Kidney capillary endothelial cell (primary cell): ENCODE measurements at regions not wholly inside any gene's neighbourhood (a gene's known extent, or its start where the extent isn't known, plus 50 kb on each side); places are given as distances from the start of the nearest gene placed in this dataset.

Source experiments
- DNase-seq: peaks from one replicate; pipeline ENCODE4 v3.0.0-alpha.2; 2018; ENCODE audit warnings: low spot score

DNA sequence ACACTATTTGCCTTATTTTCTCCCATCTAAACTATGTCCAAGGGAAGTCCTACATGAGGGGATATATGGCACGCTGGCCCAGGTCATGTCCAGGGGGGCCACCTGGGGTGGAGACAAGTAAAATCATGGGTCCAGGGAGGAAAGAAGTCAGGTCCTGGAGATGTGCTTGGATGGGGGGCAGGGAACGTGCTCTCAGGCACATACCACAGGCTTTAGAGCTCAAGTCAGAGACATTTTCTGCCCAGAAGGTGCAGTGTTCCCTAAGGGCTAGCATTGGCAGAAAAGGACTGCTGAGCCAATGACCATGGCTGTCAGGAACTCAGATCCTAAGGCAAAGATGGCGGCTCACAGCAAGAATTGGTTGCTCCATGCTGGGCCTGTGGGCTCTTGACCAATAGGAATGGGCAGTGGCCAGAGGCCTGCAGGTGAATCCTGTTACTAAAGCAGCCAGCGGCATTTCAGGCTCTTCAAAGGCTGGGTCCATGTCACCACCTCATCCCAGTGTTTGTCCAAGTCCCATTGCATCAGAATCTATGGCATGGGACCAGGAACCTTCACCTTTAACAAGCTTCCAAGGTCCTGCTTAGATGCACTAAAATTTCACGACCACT lies 175.0 kb downstream of the RPLP1 start:
- no peak for DNase-seq

DNA sequence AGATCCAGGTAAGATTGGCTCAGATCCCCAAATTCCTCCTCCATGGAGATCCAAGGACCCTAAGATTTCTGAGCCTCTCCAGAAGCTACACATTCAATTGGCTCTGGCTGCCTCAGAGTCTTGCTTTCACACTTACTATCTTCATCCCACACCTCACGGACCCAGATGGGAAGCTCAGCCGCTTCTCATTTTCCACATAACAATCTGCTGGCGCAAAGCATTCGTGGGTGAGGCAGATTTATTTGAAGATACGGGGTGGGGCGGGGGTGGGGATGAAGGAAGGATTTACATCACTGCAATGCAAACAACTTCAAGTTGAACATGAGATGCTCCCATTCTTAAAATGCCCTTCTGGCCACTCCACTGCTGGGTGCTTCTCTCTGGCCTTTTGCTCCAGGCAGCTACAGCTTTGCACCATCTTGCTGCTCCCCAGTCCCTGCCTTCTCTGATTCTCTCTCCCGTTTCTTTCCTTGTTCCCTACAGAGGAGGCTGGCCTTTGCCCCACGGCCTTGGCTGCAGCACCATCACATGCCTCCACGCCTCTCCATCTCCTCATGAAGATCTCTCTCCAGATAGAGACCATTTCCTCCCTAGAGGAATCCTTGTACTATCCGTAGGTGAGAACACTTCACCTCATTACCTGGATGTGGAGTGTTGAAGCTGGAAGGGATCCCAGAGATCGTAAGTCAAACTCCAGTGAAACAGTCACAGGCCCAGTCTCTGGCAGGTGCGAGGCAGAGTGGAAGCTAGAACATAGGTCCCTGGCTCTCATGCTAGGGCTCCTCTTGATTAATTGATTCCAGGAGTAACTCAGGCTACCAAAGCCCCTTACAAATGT lies 175.9 kb downstream of the RPLP1 start:
- no peak for DNase-seq

DNA sequence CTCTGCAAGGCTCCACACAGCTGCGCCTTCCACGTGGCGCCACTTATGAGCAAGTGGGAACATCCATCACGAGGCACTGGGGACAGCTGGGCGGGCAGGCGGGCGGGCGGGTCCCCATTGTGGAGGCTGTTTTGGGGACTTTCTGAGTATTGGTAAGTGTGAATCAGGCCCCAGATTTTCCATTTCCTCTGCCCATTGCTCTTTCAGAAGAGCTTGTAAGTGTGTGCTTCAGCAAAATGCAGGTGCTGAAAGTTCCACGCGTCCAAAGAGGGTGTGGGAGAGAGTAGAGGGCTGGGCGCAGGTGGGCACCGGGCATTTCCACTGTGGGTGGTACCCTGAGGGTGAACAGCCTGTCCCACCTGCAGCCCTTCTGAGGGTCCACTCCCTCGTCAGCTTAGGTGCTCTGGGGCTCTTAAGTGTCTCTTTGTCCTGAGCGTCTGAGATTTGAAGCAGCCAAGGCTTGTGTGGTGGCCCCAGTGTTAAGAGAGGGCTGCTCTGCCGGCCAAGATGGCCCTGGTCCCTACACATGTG lies 177.1 kb downstream of the RPLP1 start:
- DNase-seq, result no peak

DNA sequence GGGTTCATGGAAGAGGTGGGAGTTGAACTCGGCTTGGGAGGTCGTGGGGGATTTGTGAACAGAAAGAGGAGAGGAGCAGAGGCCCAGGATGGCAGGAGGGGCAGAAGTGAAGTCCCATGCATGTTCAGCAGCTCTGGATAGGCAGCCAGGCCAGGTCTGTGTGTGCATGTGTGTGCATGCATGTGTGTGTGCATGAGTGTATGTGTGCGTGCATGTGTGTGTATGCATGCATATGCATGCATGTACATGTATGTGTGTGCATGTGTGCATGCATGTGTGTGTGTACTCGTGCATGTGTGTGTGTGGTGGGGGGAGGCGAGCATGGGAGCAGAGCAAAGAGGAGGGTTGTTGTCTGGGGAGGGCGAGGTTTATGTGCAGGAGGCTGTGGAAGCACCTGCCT lies 178.4 kb downstream of the RPLP1 start:
- DNase-seq, result no peak

DNA sequence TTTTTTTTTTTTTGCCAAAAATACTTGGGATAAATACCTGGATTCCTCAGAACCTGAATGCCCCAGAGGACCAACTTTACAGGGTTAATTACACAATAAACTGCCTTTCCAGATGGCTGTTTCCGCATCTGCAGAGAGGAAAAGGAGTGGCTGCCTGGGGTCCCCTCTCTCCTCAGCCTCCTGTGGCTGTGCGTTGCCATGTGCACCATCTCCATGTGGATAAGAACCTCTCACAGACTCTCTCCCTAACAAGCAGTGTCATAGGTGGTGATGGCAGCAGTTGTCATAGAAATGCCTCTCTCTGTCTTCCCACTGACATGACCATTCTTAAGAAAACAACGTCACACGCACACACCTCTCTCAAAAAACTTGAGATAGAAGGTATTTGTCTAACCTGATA lies 179.4 kb downstream of the RPLP1 start:
- no peak for DNase-seq

DNA sequence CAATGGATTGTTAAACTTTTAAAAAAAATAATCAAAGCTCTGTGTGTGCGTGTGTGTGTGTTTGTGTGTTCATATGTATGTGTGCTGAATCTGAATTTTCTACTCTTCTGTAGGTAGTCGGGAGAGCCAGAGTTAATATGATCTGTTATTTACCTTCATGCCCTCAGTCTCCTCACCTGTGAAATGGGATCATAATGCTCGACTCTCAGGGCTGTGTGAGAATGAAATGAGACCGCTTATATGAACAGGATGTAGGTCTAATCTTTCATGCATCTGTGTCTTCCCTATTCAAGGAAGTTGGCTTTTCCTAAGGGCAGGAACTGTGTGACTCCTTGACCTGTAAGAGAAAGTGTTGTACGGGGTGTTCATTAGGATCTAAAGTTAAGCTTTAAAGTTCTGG lies 182.2 kb downstream of the RPLP1 start:
- no peak for DNase-seq

DNA sequence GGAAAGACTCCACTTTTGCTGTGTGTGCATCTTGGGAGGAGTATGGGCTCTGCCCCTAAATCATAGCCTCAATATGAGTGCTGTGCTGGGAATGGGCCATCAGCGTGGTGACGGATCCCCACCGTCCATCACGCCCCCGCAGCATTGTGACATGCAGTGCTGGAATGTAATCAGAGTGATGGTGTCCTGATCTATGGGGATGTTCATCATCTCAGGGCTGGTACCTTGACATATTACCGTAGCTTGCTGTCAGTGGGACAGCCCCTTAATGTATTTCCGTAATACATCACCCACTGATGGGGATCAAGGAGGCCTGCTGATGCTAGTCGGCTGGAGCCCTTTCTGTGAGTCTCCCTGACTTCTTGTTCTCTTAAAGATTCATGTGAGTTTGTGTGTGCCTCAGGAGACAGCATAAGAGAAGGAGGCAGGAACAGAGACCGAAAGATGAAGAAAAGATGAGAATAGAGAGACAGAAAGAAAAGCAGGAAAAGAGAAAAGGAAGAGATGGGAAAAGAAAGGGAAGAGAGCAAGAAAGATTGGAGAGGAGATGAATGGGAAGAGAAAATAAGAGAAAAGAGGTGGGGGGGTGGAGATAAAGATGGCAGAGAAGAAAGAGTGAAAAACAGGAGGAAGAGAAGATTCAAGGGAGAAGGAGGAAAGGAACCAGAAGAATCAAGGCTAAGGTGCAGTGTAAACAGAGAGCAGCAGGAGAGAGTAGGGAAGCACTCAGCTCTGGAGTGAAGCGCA lies 183.7 kb downstream of the RPLP1 start:
- no peak for DNase-seq

DNA sequence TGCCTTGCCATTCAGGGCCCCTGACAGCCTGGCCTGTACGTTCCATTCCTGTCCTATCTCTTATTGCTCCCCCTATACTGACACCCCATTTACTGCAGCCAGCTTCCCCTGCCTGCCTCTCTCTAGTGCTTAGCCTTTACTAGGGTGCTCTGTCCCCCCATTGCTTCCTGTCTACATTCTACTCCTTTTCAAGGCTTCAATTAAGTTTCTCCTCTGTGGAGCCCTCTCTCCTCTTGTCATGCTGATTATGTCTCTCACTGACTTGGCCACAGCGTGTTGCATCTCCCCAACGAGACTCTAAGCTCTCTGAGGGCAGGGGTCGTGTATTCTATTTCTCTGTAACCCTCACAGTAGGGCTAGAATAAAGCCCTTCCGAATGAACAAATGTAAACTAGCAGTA lies 185.2 kb downstream of the RPLP1 start:
- DNase-seq, result no peak

DNA sequence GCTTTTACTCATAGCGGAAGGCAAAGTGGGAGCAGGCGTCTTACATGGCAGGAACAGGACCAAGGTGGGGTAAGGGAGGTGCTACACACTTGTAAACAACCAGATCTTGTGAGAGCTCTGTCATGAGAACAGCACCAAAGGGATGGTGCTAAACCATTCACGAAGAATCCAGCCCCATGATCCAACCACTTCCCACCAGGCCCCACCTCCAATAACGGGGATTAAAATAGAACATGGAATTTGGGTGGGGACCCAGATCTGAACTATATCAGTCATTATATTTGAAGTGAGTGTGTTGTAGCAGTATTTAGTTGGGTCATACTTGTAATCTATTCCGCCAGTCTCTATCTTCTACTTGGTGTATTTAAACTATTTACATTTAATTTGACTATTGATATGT lies 190.9 kb downstream of the RPLP1 start:
- no peak for DNase-seq

DNA sequence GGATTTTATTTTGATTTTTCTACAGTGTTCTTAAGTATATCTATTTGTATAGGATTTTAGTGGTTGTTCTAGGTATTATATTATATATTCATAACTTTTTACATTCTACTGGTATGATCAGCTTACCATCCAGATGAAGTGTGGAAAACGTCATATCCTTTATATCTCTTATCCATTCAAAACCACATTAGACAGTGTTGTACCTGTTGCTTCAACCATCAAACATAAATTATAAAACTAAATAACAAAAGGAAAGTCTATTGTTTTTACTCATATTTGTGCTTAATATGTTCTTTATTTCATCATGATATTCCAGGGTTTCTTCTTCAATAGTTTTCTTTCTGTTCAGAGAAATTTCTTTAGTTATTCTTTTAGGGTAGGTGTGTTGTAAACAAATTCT lies 191.4 kb downstream of the RPLP1 start:
- DNase-seq, result no peak

DNA sequence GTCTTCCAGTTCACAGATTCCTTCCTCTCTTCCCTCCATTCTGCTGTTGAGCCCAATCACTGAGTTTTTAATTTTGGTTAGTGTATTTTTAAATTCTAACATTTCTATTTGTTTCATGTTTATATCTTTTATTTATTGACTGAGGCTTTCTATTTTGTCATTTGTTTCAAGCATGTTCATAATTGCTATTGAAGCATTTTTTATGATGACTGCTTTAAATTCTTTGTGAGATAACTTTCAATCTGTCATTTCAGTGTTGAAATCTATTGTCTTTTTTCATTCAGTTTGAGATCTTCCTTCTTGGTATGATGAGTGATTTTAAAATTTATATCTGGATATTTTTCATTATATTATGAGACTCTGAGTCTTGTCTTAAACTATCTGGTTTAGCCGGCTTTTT lies 192.3 kb downstream of the RPLP1 start:
- DNase-seq, result no peak

DNA sequence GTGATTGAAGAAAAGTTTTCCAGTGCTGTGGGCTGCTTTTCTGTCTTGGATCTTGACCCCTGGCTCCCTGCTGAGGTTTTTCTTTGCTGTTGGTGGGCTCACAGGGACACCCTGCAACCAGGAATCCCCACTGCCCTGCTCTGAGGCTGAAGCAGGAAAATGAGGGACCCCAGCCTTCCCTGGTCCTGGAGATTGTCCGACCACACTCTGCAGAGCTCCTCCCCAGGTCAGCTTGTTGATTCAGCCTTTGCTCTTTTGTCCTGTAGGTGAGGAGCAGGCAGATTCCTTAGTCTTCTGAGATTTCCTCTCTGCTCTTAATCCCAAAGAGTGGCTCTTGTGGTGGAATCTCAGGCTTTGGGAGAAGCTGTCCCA lies 194.5 kb downstream of the RPLP1 start:
- no peak for DNase-seq

DNA sequence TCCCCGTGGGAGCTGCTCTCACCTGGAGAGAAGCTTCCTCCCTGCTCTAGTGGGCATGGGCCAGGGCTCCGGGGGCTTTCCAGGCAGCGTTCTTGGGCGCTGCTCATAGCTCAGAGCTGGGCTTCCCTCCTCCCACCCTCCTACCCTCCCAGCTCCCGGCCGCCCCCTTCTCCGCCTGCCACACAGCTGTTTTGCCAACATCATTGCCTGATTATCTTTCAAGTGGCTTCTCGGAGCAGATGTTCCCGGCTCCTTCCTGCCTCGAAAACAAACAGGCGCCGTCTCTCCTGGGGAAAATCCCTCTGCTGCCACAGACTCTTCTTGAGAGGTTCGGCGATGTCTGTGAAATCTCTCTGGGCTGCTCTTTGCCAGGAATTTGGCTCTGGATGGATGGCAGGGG lies 195.6 kb downstream of the RPLP1 start:
- DNase-seq, result no peak

DNA sequence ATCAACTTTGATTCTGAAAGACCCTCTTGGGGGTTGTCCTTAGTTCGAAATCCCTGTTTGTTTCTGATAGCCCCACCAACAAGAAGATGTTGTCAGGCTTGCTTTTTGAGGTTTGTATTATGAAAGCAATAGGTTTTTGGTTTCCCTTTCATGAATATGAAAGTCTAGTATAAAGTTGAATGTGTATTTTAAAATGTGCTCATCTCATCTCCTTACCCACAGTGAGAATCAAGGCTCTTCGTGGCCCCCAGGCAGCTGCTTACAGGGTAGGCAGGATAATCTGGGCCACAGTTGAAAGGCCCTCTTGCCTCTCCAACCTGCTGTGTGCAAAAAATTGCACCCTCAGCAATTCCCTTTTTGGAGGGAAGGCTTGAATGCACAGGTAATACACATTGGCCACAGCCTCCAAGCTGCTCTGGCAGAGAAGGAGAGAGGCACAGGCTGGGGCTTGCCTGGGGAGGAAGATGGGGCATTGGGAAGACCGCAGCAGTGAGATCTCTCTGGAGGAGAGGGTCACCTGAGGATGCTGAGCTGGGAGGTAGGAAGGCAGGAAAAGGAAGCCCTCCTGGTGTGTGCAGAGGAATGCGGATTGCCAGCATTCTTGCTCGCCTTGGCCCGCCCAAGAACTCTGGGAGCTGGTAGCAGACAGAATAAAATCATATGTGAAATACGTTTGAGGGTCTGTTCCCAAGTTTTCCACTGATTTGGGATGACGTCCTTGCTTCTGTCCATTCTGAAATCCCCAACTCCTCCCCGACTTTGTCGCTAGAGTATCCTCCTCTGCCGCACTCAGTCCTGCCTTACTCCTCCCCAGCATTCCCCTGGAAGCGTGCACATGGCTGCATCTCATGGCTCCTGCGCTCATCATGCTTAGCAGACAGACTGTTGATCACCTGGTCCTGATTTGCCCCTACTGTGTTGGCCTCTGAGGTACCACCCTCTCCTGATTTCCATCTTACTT lies 196.4 kb downstream of the RPLP1 start:
- DNase-seq, result no peak

DNA sequence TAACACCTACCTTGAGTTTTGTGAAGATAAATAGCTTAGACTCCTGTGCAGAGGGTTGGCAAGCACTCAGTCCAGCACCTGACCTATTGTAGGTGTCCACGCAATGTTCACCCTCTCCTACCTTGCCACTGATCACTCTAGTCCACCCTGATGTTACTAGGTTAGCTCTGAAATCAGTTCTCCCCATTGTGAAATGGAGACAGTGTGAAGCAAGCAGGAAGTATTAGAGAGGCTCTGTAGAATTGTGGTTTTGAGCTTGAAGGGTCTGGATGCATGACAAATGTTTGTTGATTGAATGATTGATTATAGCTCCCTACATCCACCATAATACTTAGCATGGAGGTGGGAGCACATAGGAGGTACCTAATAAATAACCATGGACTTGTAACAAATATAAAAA lies 199.7 kb downstream of the RPLP1 start:
- DNase-seq, result no peak

DNA sequence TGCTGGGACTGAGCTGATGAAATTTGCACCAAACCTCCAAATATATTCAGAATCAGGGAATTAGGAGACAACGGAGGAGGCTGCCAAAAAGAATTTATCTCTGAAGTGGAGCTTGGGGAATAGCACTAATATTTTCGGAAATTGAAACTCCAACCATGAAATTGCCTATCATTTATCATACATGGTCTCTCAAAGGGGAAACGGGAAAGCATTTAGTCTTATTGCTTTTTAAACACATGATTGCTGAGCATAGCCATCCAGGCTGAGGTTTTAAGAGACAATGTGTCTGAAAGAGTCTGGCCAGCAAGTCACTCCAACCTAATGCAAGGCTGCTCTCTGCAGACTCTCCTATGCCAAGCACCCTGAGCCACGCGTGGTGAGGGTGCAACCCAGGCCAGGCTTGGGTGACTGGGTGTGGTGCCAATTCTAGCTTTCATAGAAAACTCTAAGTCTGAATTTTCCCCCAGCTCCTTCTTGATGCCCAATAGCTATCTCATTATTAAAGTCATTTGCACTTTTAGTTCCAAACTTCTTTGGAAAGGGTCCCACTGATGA lies 200.2 kb downstream of the RPLP1 start:
- DNase-seq, result no peak

DNA sequence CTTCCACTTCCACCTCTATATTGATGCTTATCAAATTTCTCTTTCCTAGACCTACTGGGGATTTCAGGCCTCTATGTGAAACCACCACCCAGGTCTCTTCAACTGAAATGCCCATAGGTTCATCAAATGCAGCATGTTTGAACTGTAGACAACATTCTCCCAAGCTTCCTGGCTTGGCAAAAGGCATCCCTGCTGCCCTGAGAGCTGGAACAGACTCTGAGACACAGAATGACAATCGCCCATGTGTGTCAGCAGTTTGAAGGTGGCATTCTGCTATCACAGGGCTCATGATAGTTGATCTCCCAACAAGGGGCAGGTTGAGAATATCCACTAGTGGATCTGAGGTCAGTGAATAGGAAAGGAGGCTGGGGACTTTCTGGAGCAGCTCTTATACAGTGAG lies 200.7 kb downstream of the RPLP1 start:
- no peak for DNase-seq

DNA sequence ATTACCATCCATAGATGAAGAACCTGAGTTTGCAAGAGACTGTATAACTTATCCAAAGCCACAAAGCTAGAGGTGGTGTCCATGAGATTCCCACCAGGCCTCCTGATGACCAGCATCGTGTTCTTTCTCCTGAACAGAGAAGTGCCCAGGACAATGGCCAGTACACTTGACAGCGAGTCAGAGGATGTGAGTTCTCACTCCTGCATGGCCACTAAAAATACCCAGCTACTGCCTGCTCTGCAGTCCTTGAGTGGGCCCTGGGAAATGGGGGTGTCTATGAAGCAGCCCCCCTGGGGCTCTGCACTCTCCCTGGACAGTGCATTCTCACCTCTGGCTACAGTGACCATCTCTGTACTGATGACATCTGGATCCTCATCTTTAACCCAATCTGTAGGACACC lies 201.2 kb downstream of the RPLP1 start:
- no peak for DNase-seq

DNA sequence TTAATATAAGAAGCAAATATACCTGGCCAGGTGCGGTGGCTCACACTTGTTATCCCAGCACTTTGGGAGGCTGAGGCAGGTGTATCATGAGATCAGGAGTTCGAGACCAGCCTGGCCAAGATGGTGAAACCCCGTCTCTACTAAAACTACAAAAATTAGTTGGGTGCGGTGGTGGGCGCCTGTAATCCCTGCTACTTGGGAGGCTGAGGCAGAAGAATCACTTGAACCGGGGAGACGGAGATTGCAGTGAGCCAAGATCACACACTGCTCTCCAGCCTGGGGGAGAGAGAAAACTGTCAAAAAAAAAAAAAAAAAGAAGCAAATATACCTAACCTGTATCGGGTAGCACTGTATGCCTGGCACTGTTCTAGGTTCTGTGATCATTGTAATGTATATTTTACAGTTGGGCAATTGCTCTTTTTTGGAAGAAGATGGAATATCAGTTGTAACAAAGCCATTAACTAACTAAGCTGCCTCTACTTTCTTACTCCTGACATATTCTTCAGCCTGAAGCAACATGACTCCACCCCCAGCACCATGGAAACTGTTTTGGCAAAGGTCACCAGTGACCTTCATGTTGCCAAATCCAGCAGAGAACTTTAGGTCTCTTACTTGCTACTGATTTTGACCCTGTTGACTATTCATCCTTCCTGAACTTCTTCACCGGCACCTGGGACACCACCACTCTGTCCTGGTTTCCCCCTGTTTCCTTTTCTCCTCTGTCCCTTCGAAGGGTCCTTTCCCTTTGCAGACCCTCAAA lies 203.8 kb downstream of the RPLP1 start:
- no peak for DNase-seq

DNA sequence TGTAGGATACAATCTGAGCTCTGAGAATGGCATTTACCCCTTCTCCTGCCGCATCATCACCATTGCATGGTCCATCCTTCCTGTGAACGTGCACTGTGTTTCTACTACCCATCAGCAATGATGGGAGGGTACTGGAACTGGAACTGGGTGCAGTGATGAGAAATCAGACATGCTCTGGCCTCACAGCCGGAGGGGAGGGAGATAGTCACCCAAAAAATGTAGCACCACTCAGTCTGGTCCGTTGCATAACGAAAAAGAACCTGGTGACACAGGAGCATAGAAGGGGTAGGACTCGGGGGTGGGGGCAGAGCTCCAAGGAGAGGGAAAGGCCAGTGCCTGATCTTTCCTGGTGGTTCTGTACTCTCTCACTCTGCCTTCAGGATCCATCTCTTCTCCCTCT lies 205.0 kb downstream of the RPLP1 start:
- DNase-seq, result no peak

DNA sequence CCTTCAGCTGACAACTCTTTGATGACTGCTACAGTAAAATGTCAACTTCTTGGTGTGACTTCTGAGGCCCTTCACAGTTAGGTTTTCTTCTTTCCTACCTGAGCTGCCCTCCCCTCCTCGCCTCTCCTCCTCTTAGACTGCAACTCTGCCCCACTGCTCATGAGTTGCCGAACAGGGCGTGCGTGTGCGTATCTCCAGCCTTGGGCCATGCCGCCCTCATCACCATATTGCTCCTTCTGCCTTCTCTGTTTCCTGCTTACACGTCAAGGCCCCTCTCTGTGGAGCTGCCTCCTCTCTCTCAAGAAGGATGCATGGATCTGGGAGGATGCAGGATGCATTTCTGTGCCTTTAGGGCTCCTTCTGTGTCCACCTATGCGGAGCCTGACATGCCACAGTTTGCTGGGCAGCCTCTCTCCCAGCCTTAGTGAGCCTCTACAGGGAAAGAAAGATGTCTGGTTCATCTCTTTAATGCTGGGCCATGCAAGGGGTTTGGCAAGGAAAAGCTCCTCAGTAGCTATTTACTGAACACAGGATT lies 205.9 kb downstream of the RPLP1 start:
- no peak for DNase-seq
